ENCODE measurements at regions not wholly inside any gene's neighbourhood (a gene's known extent, or its start where the extent isn't known, plus 50 kb on each side); places are given as distances from the start of the nearest gene placed in this dataset.

- no peak for TF ChIP-seq POLR2AphosphoS5 (IDR thresholded peaks at IDR 0.05; ENCODE audit: low read depth)
- peak; percentile 87 for TF ChIP-seq SPI1 (IDR thresholded peaks at IDR 0.05; ENCODE audit: borderline replicate concordance, low read depth)
- H3K27ac ChIP-seq (replicated peaks): peak overlapping the region; percentile 67
Observed at GRCh38 chr2:239608260-239608659, 207.4 kb upstream of the HDAC4 start.

GRCh38 chr2:239607517-239608191, 206.8 kb upstream of the HDAC4 start:
- H3K27ac ChIP-seq (replicated peaks): peak overlapping the region; percentile 67
- no peak overlapping the region for H3K4me3 ChIP-seq (replicated peaks; ENCODE audit: insufficient read depth, low read length)

More at GRCh38 chr2:239608260-239608659, 207.4 kb upstream of the HDAC4 start:
- Histone ChIP-seq H3K4me3 (replicated peaks; ENCODE audit: insufficient read depth, low read length) (no peak overlapping the region), H3K27me3 (ENCODE audit: insufficient read depth, poor library complexity, severe bottlenecking) (no peaks in the 10 kb centered on the region)
- no peak for DNase-seq (ENCODE audit: low read depth in 1 of 2, low spot score in 1 of 2)

GRCh38 chr2:239606741-239607516, 206.1 kb upstream of the HDAC4 start:
- Histone ChIP-seq H3K27ac (replicated peaks) (peak overlapping the region; percentile 67), H3K4me3 (replicated peaks; ENCODE audit: insufficient read depth, low read length) (no peak overlapping the region), H3K27me3 (ENCODE audit: insufficient read depth, poor library complexity, severe bottlenecking) (no peaks in the 10 kb centered on the region)
- TF ChIP-seq POLR2AphosphoS5 (IDR thresholded peaks at IDR 0.05; ENCODE audit: low read depth): no peak
- no peak for TF ChIP-seq SPI1 (IDR thresholded peaks at IDR 0.05; ENCODE audit: borderline replicate concordance, low read depth)
- TF ChIP-seq GABPA (IDR thresholded peaks at IDR 0.05; ENCODE audit: low read depth): no peak
- TF ChIP-seq CTCF (IDR thresholded peaks at IDR 0.05; ENCODE audit: insufficient read depth, low read length): no peak
- TF ChIP-seq REST (IDR thresholded peaks at IDR 0.05; ENCODE audit: insufficient replicate concordance, low read depth): no peak
- DNase-seq (ENCODE audit: low read depth in 1 of 2, low spot score in 1 of 2): peak; percentile 31 to 56

More at GRCh38 chr2:239607517-239608191, 206.8 kb upstream of the HDAC4 start:
- no peak for TF ChIP-seq GABPA (IDR thresholded peaks at IDR 0.05; ENCODE audit: low read depth)
- TF ChIP-seq SPI1 (IDR thresholded peaks at IDR 0.05; ENCODE audit: borderline replicate concordance, low read depth): no peak
- TF ChIP-seq POLR2AphosphoS5 (IDR thresholded peaks at IDR 0.05; ENCODE audit: low read depth): no peak
- no peak for TF ChIP-seq REST (IDR thresholded peaks at IDR 0.05; ENCODE audit: insufficient replicate concordance, low read depth)
- no peak for TF ChIP-seq CTCF (IDR thresholded peaks at IDR 0.05; ENCODE audit: insufficient read depth, low read length)
- peak; percentile 45 to 81 for DNase-seq (ENCODE audit: low read depth in 1 of 2, low spot score in 1 of 2)
- H3K27me3 ChIP-seq (ENCODE audit: insufficient read depth, poor library complexity, severe bottlenecking): no peaks in the 10 kb centered on the region

GRCh38 chr2:239605976-239606375, 205.2 kb upstream of the HDAC4 start:
- H3K27me3 ChIP-seq (ENCODE audit: insufficient read depth, poor library complexity, severe bottlenecking): no peaks in the 10 kb centered on the region
- TF ChIP-seq SPI1 (IDR thresholded peaks at IDR 0.05; ENCODE audit: borderline replicate concordance, low read depth) (peak; percentile 49; the same call in 1 of the 2 replicates), POLR2AphosphoS5 (IDR thresholded peaks at IDR 0.05; ENCODE audit: low read depth) (peak; percentile 36; the same call in 1 of the 2 replicates), GABPA (IDR thresholded peaks at IDR 0.05; ENCODE audit: low read depth) (no peak)
- H3K27ac ChIP-seq (replicated peaks): peak overlapping the region; percentile 67
- peak; percentile 86 to 93 for DNase-seq (ENCODE audit: low read depth in 1 of 2, low spot score in 1 of 2)
- no peak overlapping the region for H3K4me3 ChIP-seq (replicated peaks; ENCODE audit: insufficient read depth, low read length)
